ENCODE measurements at regions not wholly inside any gene's neighbourhood (a gene's known extent, or its start where the extent isn't known, plus 50 kb on each side); places are given as distances from the start of the nearest gene placed in this dataset.

DNA sequence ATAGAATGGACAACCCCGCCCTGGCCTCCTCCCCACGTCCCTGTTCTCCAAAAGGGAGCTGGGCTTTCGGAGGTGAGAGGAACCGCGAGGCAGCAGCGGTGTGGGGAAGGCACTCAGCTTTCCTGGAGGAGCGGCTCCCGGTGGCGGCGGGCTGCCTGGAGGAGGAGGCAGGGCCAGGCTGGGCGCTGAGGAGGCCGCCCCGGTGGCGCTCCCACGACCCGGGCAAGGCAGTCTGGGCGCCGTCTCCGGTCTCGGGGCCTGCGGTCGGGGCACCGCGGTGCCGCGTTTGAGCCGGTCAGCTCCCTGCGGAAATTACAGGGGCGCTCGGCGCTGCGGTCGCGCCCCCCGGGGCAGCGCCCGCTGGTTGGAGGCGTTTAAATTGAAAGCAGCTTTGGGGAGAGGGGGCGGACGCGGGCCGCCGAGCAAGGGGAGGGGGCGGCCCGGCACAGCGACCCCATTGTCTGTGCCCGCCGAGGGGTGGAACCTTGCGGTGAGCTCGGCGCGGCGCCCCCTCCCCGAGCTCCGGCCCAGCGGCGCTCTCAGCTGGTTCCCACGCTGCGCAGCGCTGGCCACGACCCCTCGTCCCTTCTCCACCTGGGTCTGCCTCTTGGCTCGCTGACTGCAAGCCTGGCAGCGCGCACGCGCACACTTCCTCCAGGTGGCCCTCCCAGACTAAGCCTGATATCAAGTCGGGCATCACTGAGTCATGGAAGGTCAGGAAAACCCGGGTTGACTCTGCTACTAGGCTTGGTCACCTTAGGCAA lies 58.7 kb upstream of the DLX4 start (continued):
- TF ChIP-seq, protein P1, sequence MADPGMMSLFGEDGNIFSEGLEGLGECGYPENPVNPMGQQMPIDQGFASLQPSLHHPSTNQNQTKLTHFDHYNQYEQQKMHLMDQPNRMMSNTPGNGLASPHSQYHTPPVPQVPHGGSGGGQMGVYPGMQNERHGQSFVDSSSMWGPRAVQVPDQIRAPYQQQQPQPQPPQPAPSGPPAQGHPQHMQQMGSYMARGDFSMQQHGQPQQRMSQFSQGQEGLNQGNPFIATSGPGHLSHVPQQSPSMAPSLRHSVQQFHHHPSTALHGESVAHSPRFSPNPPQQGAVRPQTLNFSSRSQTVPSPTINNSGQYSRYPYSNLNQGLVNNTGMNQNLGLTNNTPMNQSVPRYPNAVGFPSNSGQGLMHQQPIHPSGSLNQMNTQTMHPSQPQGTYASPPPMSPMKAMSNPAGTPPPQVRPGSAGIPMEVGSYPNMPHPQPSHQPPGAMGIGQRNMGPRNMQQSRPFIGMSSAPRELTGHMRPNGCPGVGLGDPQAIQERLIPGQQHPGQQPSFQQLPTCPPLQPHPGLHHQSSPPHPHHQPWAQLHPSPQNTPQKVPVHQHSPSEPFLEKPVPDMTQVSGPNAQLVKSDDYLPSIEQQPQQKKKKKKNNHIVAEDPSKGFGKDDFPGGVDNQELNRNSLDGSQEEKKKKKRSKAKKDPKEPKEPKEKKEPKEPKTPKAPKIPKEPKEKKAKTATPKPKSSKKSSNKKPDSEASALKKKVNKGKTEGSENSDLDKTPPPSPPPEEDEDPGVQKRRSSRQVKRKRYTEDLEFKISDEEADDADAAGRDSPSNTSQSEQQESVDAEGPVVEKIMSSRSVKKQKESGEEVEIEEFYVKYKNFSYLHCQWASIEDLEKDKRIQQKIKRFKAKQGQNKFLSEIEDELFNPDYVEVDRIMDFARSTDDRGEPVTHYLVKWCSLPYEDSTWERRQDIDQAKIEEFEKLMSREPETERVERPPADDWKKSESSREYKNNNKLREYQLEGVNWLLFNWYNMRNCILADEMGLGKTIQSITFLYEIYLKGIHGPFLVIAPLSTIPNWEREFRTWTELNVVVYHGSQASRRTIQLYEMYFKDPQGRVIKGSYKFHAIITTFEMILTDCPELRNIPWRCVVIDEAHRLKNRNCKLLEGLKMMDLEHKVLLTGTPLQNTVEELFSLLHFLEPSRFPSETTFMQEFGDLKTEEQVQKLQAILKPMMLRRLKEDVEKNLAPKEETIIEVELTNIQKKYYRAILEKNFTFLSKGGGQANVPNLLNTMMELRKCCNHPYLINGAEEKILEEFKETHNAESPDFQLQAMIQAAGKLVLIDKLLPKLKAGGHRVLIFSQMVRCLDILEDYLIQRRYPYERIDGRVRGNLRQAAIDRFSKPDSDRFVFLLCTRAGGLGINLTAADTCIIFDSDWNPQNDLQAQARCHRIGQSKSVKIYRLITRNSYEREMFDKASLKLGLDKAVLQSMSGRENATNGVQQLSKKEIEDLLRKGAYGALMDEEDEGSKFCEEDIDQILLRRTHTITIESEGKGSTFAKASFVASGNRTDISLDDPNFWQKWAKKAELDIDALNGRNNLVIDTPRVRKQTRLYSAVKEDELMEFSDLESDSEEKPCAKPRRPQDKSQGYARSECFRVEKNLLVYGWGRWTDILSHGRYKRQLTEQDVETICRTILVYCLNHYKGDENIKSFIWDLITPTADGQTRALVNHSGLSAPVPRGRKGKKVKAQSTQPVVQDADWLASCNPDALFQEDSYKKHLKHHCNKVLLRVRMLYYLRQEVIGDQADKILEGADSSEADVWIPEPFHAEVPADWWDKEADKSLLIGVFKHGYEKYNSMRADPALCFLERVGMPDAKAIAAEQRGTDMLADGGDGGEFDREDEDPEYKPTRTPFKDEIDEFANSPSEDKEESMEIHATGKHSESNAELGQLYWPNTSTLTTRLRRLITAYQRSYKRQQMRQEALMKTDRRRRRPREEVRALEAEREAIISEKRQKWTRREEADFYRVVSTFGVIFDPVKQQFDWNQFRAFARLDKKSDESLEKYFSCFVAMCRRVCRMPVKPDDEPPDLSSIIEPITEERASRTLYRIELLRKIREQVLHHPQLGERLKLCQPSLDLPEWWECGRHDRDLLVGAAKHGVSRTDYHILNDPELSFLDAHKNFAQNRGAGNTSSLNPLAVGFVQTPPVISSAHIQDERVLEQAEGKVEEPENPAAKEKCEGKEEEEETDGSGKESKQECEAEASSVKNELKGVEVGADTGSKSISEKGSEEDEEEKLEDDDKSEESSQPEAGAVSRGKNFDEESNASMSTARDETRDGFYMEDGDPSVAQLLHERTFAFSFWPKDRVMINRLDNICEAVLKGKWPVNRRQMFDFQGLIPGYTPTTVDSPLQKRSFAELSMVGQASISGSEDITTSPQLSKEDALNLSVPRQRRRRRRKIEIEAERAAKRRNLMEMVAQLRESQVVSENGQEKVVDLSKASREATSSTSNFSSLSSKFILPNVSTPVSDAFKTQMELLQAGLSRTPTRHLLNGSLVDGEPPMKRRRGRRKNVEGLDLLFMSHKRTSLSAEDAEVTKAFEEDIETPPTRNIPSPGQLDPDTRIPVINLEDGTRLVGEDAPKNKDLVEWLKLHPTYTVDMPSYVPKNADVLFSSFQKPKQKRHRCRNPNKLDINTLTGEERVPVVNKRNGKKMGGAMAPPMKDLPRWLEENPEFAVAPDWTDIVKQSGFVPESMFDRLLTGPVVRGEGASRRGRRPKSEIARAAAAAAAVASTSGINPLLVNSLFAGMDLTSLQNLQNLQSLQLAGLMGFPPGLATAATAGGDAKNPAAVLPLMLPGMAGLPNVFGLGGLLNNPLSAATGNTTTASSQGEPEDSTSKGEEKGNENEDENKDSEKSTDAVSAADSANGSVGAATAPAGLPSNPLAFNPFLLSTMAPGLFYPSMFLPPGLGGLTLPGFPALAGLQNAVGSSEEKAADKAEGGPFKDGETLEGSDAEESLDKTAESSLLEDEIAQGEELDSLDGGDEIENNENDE (IDR thresholded peaks at IDR 0.05; ENCODE audit: insufficient replicate concordance, low read length): no peak
- TF ChIP-seq HDAC2 (IDR thresholded peaks at IDR 0.05; ENCODE audit: borderline replicate concordance in 1 of 2, low read depth in 2 of 2, low read length in 2 of 2) (no peak), JUND (IDR thresholded peaks at IDR 0.05; ENCODE audit: low read length) (no peak), TAF1 (IDR thresholded peaks at IDR 0.05; ENCODE audit: low read depth, low read length) (no peak), SUZ12 (IDR thresholded peaks at IDR 0.05; ENCODE audit: low read length) (peak; percentile 67), BACH1 (IDR thresholded peaks at IDR 0.05; ENCODE audit: low read length) (no peak), SIRT6 (IDR thresholded peaks at IDR 0.05; ENCODE audit: low read length) (no peak), TCF12 (IDR thresholded peaks at IDR 0.05; ENCODE audit: low read depth, low read length) (no peak), SAP30 (IDR thresholded peaks at IDR 0.05; ENCODE audit: insufficient read depth, insufficient replicate concordance, low read length) (no peak), NRF1 (IDR thresholded peaks at IDR 0.05; ENCODE audit: low read depth, low read length) (0 out of 2 replicates have a peak, but pooled peaks have one; percentile 18), POU5F1 (IDR thresholded peaks at IDR 0.05; ENCODE audit: low read depth, low read length) (no peak)
